ENCODE measurements at regions not wholly inside any gene's neighbourhood (a gene's known extent, or its start where the extent isn't known, plus 50 kb on each side); places are given as distances from the start of the nearest gene placed in this dataset.
"Not testable (repeated sequence)": the region's sequence is repeated elsewhere in the genome, so short reads cannot be mapped to it uniquely, and the experiment has no call there.

- DNase-seq: no peak
These were observed 69.6 kb upstream of the PRMT8 start for GRCh38 chr12:3421191-3421978.

GRCh38 chr12:3424796-3425195 is 66.2 kb upstream of the PRMT8 start:
- not testable (repeated sequence) for DNase-seq

- no peak for DNase-seq
These were observed 63.0 kb upstream of the PRMT8 start for GRCh38 chr12:3427956-3428355.

- DNase-seq: no peak
These were observed 62.4 kb upstream of the PRMT8 start for GRCh38 chr12:3428631-3429030.

GRCh38 chr12:3429523-3429922 is 61.5 kb upstream of the PRMT8 start:
- not testable (repeated sequence) for DNase-seq

GRCh38 chr12:3431686-3432085 is 59.3 kb upstream of the PRMT8 start:
- no peak for DNase-seq

GRCh38 chr12:3432176-3432742 is 58.7 kb upstream of the PRMT8 start:
- no peak for DNase-seq

GRCh38 chr12:3432868-3433267 is 58.1 kb upstream of the PRMT8 start:
- DNase-seq: no peak

GRCh38 chr12:3436461-3437065 is 54.4 kb upstream of the PRMT8 start:
- no peak for DNase-seq

- no peak for DNase-seq
These were observed 53.0 kb upstream of the PRMT8 start for GRCh38 chr12:3437986-3438385.

- DNase-seq: no peak
These were observed 52.6 kb upstream of the PRMT8 start for GRCh38 chr12:3438401-3438800.

All from inflammatory macrophage (primary cell).